ENCODE measurements at regions not wholly inside any gene's neighbourhood (a gene's known extent, or its start where the extent isn't known, plus 50 kb on each side); places are given as distances from the start of the nearest gene placed in this dataset.

- no peak for DNase-seq (ENCODE audit: low spot score)
- TF ChIP-seq CTCF (IDR thresholded peaks at IDR 0.05; ENCODE audit: extremely low read depth, missing control alignments) = no peak
These were observed 225.5 kb upstream of the GALNT5 start for GRCh38 chr2:157032017-157032416.

- TF ChIP-seq CTCF (IDR thresholded peaks at IDR 0.05; ENCODE audit: extremely low read depth, missing control alignments) = no peak
- DNase-seq (ENCODE audit: low spot score) = no peak
These were observed 220.8 kb upstream of the GALNT5 start for GRCh38 chr2:157036726-157037125.

- DNase-seq (ENCODE audit: low spot score) = no peak
- TF ChIP-seq CTCF (IDR thresholded peaks at IDR 0.05; ENCODE audit: extremely low read depth, missing control alignments) = no peak
These were observed 213.7 kb upstream of the GALNT5 start for GRCh38 chr2:157043786-157044185.

- TF ChIP-seq CTCF (IDR thresholded peaks at IDR 0.05; ENCODE audit: extremely low read depth, missing control alignments) = no peak
- DNase-seq (ENCODE audit: low spot score) = no peak
These were observed 211.1 kb upstream of the GALNT5 start for GRCh38 chr2:157046396-157046795.

- TF ChIP-seq CTCF (IDR thresholded peaks at IDR 0.05; ENCODE audit: extremely low read depth, missing control alignments) = no peak
- DNase-seq (ENCODE audit: low spot score) = no peak
These were observed 204.8 kb upstream of the GALNT5 start for GRCh38 chr2:157052685-157053224.

GRCh38 chr2:157053876-157054275 is 203.6 kb upstream of the GALNT5 start:
- DNase-seq (ENCODE audit: low spot score) = no peak
- no peak for TF ChIP-seq CTCF (IDR thresholded peaks at IDR 0.05; ENCODE audit: extremely low read depth, missing control alignments)

- TF ChIP-seq CTCF (IDR thresholded peaks at IDR 0.05; ENCODE audit: extremely low read depth, missing control alignments) = no peak
- DNase-seq (ENCODE audit: low spot score) = no peak
These were observed 201.8 kb upstream of the GALNT5 start for GRCh38 chr2:157055660-157056199.

Data from GM20000 (cell line).